Lower lobe of right lung (tissue), 2 donors: ENCODE measurements at regions not wholly inside any gene's neighbourhood (a gene's known extent, or its start where the extent isn't known, plus 50 kb on each side); places are given as distances from the start of the nearest gene placed in this dataset.

ENCODE experiments used
- ATAC-seq, 2 donors: fragments of 200-7000 bp; cut with Tn5 transposase; one replicate each; pipeline ENCODE4 v1.9.1; 2020 to 2022; ENCODE audit warnings: mild to moderate bottlenecking in 2 of 2, moderate library complexity in 2 of 2
- DNase-seq: peaks from one replicate; pipeline ENCODE4 v3.0.0-alpha.2; 2020
- H3K27ac ChIP-seq: fragments of 200-600 bp; one replicate; pipeline ENCODE4 v1.8.0; 2022
- H3K27me3 ChIP-seq: fragments of 200-600 bp; one replicate; pipeline ENCODE4 v1.8.0; 2022; ENCODE audit warnings: low read depth
- H3K36me3 ChIP-seq: fragments of 200-600 bp; one replicate; pipeline ENCODE4 v1.8.0; 2022; ENCODE audit warnings: mild to moderate bottlenecking
- H3K4me1 ChIP-seq: fragments of 200-600 bp; one replicate; pipeline ENCODE4 v1.8.0; 2022
- H3K4me3 ChIP-seq: fragments of 200-600 bp; one replicate; pipeline ENCODE4 v1.8.0; 2022; ENCODE audit warnings: mild to moderate bottlenecking
- H3K9me3 ChIP-seq: fragments of 200-600 bp; one replicate; pipeline ENCODE4 v1.8.0; 2022
- intact Hi-C: fragments of 100-400 bp; cut with DNase I; formaldehyde crosslinking; loops from one replicate; pipeline ENCODE4 v1.11.0; 2022
- TF ChIP-seq, protein P1 (sequence below): fragments of 200-600 bp; IDR thresholded peaks from one replicate; pipeline ENCODE4 v1.8.0; 2022; ENCODE audit warnings: antibody characterized with exemption, mild to moderate bottlenecking
- donor health status: DM: no; HTN: yes; CAD: no; lungs with severe emphysema.

DNA sequence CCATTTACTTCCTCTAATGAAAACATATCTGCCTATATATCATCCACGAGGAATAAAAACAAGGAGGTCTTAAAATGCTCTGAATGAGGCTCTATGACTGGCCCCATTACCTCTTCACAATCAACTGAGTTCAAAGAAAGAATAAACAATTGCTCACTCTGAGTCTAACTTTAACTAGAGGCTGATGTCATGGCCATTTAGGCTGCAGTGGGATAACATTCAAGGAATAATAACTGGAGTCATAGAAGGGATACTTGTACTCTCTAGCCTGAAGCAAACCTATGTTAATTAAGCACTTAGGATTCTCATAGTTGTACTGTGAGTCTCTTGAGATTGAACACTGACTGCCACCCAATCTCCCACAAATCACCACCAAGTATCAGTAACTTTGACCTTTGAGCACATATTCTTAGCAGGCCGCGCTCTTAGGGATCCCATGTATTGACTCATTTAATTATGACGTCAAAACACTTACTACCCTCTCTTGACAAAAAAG lies 70.2 kb downstream of the PERP start:
- no peak overlapping the region for H3K4me3 ChIP-seq
- H3K36me3 ChIP-seq, result no peaks in the 10 kb centered on the region
- no peak overlapping the region for H3K27ac ChIP-seq
- TF ChIP-seq, protein P1, sequence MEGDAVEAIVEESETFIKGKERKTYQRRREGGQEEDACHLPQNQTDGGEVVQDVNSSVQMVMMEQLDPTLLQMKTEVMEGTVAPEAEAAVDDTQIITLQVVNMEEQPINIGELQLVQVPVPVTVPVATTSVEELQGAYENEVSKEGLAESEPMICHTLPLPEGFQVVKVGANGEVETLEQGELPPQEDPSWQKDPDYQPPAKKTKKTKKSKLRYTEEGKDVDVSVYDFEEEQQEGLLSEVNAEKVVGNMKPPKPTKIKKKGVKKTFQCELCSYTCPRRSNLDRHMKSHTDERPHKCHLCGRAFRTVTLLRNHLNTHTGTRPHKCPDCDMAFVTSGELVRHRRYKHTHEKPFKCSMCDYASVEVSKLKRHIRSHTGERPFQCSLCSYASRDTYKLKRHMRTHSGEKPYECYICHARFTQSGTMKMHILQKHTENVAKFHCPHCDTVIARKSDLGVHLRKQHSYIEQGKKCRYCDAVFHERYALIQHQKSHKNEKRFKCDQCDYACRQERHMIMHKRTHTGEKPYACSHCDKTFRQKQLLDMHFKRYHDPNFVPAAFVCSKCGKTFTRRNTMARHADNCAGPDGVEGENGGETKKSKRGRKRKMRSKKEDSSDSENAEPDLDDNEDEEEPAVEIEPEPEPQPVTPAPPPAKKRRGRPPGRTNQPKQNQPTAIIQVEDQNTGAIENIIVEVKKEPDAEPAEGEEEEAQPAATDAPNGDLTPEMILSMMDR, result no peak
- no peaks in the 10 kb centered on the region for H3K4me1 ChIP-seq
- intact Hi-C loops, result no loop called here
- ATAC-seq (no peak), DNase-seq (no peak)
- no peaks in the 10 kb centered on the region for H3K9me3 ChIP-seq
- no peaks in the 10 kb centered on the region for H3K27me3 ChIP-seq

DNA sequence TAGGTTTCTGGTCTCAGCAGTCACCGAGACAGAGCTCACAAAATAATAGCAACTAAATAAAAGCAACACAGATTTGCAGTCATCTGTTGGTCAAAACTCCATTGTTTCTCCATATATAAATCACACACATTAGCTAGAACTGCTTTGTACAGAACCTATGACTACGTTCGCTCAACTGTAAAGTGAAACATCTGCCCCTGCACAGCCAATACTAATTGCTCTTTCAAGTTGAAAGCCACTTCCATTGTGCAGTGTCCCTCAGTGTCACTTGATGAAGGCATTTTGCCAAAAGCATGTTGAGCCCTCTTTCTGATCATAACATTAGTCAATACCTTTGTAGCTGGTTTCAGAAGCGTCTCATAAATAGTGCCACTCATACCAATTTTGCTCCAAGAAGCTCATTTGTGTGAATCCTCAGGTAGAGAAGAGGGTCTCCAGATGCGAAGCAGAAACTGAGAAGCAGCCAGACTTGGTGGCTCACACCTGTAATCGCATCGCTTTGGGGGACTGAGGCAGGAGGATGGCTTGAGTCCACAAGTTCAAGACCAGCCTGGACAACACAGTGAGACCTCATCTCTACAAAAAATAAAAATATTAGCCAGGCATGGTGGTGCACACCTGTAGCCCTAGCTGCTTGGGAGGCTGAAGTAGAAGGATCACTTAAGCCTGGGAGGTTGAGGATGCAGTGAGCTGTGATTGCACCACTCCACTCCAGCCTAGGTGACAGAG lies 68.9 kb downstream of the PERP start:
- ATAC-seq, result no peak
- Histone ChIP-seq H3K9me3 (no peaks in the 10 kb centered on the region), H3K36me3 (no peaks in the 10 kb centered on the region), H3K4me1 (no peaks in the 10 kb centered on the region), H3K27ac (no peak overlapping the region), H3K4me3 (no peak overlapping the region), H3K27me3 (no peaks in the 10 kb centered on the region)
- intact Hi-C loops, result no loop called here
- TF ChIP-seq, protein P1, result no peak
- no peak for DNase-seq
